WTC11 (cell line): ENCODE measurements at regions not wholly inside any gene's neighbourhood (a gene's known extent, or its start where the extent isn't known, plus 50 kb on each side); places are given as distances from the start of the nearest gene placed in this dataset.

Experiments
- ATAC-seq: fragments of 200-7000 bp; cut with Tn5 transposase; 2 replicates; pipeline ENCODE4 v1.10.0; 2021; ENCODE audit warnings: mild to moderate bottlenecking, moderate library complexity
- CTCF ChIA-PET: fragments of 300-600 bp; sonication (Branson Sonifier 250); formaldehyde crosslinking; loops from one replicate; lab custom pipeline; 2021; ENCODE audit warnings: antibody characterized with exemption; lab: Charles Lee
- POLR2A ChIA-PET: fragments of 350-600 bp; sonication (Branson Sonifier 250); formaldehyde crosslinking; loops from one replicate; lab custom pipeline; 2021; ENCODE audit warnings: antibody characterized with exemption; lab: Charles Lee
- DNase-seq: peaks from one replicate; pipeline ENCODE4 v3.0.0; 2021; ENCODE audit warnings: low spot score
- H3K27ac Mint-ChIP-seq: 2 replicates; pipeline ENCODE4 v1.8.0; 2021; ENCODE audit warnings: mixed read lengths
- H3K27me3 Mint-ChIP-seq: 2 replicates; pipeline ENCODE4 v1.8.0; 2021; ENCODE audit warnings: low read depth, mild to moderate bottlenecking, moderate library complexity, mixed read lengths
- H3K36me3 Mint-ChIP-seq: 2 replicates; pipeline ENCODE4 v1.8.0; 2021; ENCODE audit warnings: mixed read lengths
- H3K4me1 Mint-ChIP-seq: 2 replicates; pipeline ENCODE4 v1.8.0; 2022; ENCODE audit warnings: mixed read lengths
- H3K4me3 Mint-ChIP-seq: 2 replicates; pipeline ENCODE4 v1.8.0; 2021; ENCODE audit warnings: mild to moderate bottlenecking, moderate library complexity, mixed read lengths
- H3K9me3 Mint-ChIP-seq: 2 replicates; pipeline ENCODE4 v1.8.0; 2021; ENCODE audit warnings: mixed read lengths
- ATF6 ChIP-seq: sonication (generic); formaldehyde crosslinking; IDR thresholded peaks from 2 replicates; pipeline ENCODE4 v1.8.1; 2023; ENCODE audit warnings: mild to moderate bottlenecking, missing genetic modification reagents
- E2F5 ChIP-seq: sonication (generic); formaldehyde crosslinking; IDR thresholded peaks from 2 replicates; pipeline ENCODE4 v1.8.1; 2022; ENCODE audit warnings: mild to moderate bottlenecking, moderate library complexity, missing genetic modification reagents
- FOXK1 ChIP-seq: sonication (generic); formaldehyde crosslinking; IDR thresholded peaks from 2 replicates; pipeline ENCODE4 v1.8.0; 2022; ENCODE audit warnings: mild to moderate bottlenecking, moderate library complexity, missing genetic modification reagents
- FOXP4 ChIP-seq: sonication (generic); formaldehyde crosslinking; IDR thresholded peaks from 2 replicates; pipeline ENCODE4 v1.8.0; 2022; ENCODE audit warnings: mild to moderate bottlenecking, missing genetic modification reagents
- GTF2I ChIP-seq: fragments of 250-450 bp; sonication (Bioruptor Pico); conservative IDR thresholded peaks from 2 replicates; pipeline ENCODE4 v1.4.0; 2021; ENCODE audit warnings: mild to moderate bottlenecking
- IRF2 ChIP-seq: sonication (generic); formaldehyde crosslinking; IDR thresholded peaks from 2 replicates; pipeline ENCODE4 v1.8.0; 2022; ENCODE audit warnings: low read depth, missing genetic modification reagents, borderline replicate concordance
- JAZF1 ChIP-seq: fragments of 250-450 bp; sonication (Bioruptor Pico); IDR thresholded peaks from 2 replicates; pipeline ENCODE4 v1.9.0; 2021; ENCODE audit warnings: moderate library complexity, mild to moderate bottlenecking, inconsistent platforms
- MAX ChIP-seq: sonication (generic); formaldehyde crosslinking; IDR thresholded peaks from 2 replicates; pipeline ENCODE4 v1.8.0; 2022; ENCODE audit warnings: mild to moderate bottlenecking, missing genetic modification reagents
- MLX ChIP-seq: sonication (generic); formaldehyde crosslinking; IDR thresholded peaks from 2 replicates; pipeline ENCODE4 v1.8.1; 2023; ENCODE audit warnings: mild to moderate bottlenecking, missing genetic modification reagents, moderate library complexity
- PRRX2 ChIP-seq: fragments of 250-450 bp; sonication (Bioruptor Pico); IDR thresholded peaks from 2 replicates; pipeline ENCODE4 v1.8.0; 2021; ENCODE audit warnings: mild to moderate bottlenecking
- RELA ChIP-seq: sonication (generic); formaldehyde crosslinking; IDR thresholded peaks from 2 replicates; pipeline ENCODE4 v1.8.1; 2022; ENCODE audit warnings: missing genetic modification reagents, mild to moderate bottlenecking, borderline replicate concordance
- RORB ChIP-seq: fragments of 250-450 bp; sonication (Bioruptor Pico); IDR thresholded peaks from 2 replicates; pipeline ENCODE4 v1.9.0; 2021; ENCODE audit warnings: mild to moderate bottlenecking
- SMAD3 ChIP-seq: sonication (generic); formaldehyde crosslinking; IDR thresholded peaks from 2 replicates; pipeline ENCODE4 v1.8.0; 2022; ENCODE audit warnings: missing genetic modification reagents, mild to moderate bottlenecking, borderline replicate concordance
- USF1 ChIP-seq: sonication (generic); formaldehyde crosslinking; IDR thresholded peaks from 2 replicates; pipeline ENCODE4 v1.8.0; 2022; ENCODE audit warnings: mild to moderate bottlenecking, missing genetic modification reagents
- ZNF263 ChIP-seq: sonication (generic); formaldehyde crosslinking; IDR thresholded peaks from 2 replicates; pipeline ENCODE4 v1.8.1; 2022; ENCODE audit warnings: low read depth, mild to moderate bottlenecking, moderate library complexity, missing genetic modification reagents
- ZNF423 ChIP-seq: fragments of 250-450 bp; sonication (Bioruptor Pico); IDR thresholded peaks from 2 replicates; pipeline ENCODE4 v2.1.2; 2022; ENCODE audit warnings: mild to moderate bottlenecking, moderate library complexity
- ZNF425 ChIP-seq: fragments of 250-450 bp; sonication (Bioruptor Pico); conservative IDR thresholded peaks from 2 replicates; pipeline ENCODE4 v1.9.0; 2021; ENCODE audit warnings: mild to moderate bottlenecking
- ZNF532 ChIP-seq: fragments of 250-450 bp; sonication (Bioruptor Pico); IDR thresholded peaks from 2 replicates; pipeline ENCODE4 v1.9.0; 2021; ENCODE audit warnings: mild to moderate bottlenecking, borderline replicate concordance
- ZNF671 ChIP-seq: fragments of 250-450 bp; sonication (Bioruptor Pico); IDR thresholded peaks from 2 replicates; pipeline ENCODE4 v1.8.0; 2021; ENCODE audit warnings: mild to moderate bottlenecking

GRCh38 chr4:66376396-66376795 lies 706.1 kb upstream of the EPHA5 start (continued):
- TF ChIP-seq RELA (CRISPR knock-in tag) (no peak), PRRX2 (CRISPR knock-in tag) (no peak), ATF6 (no peak), GTF2I (CRISPR knock-in tag) (no peak)

GRCh38 chr4:66373268-66373667 lies 703.0 kb upstream of the EPHA5 start:
- H3K27ac Mint-ChIP-seq, result no peak overlapping the region
- H3K4me1 Mint-ChIP-seq, result no peaks in the 10 kb centered on the region
- no peaks in the 10 kb centered on the region for H3K27me3 Mint-ChIP-seq
- POLR2A ChIA-PET, result no interaction called here
- H3K36me3 Mint-ChIP-seq, result no peaks in the 10 kb centered on the region
- DNase-seq, result no peak
- TF ChIP-seq MAX (CRISPR knock-in tag), result no peak
- TF ChIP-seq ZNF532 (CRISPR knock-in tag), result no peak
- no peak for TF ChIP-seq ZNF671 (CRISPR knock-in tag)
- no peak for TF ChIP-seq FOXP4 (CRISPR knock-in tag)
- no peak for TF ChIP-seq USF1
- TF ChIP-seq SMAD3, result no peak
- TF ChIP-seq ZNF263 (CRISPR knock-in tag), result no peak
- TF ChIP-seq FOXK1 (CRISPR knock-in tag), result no peak
- no peak for TF ChIP-seq RORB (CRISPR knock-in tag)
- TF ChIP-seq MLX (CRISPR knock-in tag), result no peak
- no peak for TF ChIP-seq ZNF423 (CRISPR knock-in tag)
- TF ChIP-seq GTF2I (CRISPR knock-in tag), result no peak
- TF ChIP-seq IRF2 (CRISPR knock-in tag), result no peak
- TF ChIP-seq E2F5 (CRISPR knock-in tag), result no peak
- TF ChIP-seq JAZF1 (CRISPR knock-in tag), result no peak
- no peak for TF ChIP-seq ZNF425 (CRISPR knock-in tag)
- no peak overlapping the region for H3K4me3 Mint-ChIP-seq
- CTCF ChIA-PET, result no interaction called here
- no peak for ATAC-seq
- H3K9me3 Mint-ChIP-seq, result no peaks in the 10 kb centered on the region
